HG02588 (cell line): ENCODE measurements at regions not wholly inside any gene's neighbourhood (a gene's known extent, or its start where the extent isn't known, plus 50 kb on each side); places are given as distances from the start of the nearest gene placed in this dataset.

Experiments used
- ATAC-seq: cut with Tn5 transposase; IDR thresholded peaks from one replicate; pipeline ENCODE4 v1.9.1; 2021; ENCODE audit warnings: mild to moderate bottlenecking, moderate library complexity; ENCODE audit not compliant: unreplicated experiment

- ATAC-seq, result no peak
These were observed 338.0 kb downstream of the LMO4 start for GRCh38 chr1:87666681-87667080.

- ATAC-seq, result no peak
These were observed 341.0 kb downstream of the LMO4 start for GRCh38 chr1:87669674-87670073.

GRCh38 chr1:87673309-87673708 is 344.6 kb downstream of the LMO4 start:
- ATAC-seq, result no peak

- no peak for ATAC-seq
These were observed 345.1 kb downstream of the LMO4 start for GRCh38 chr1:87673748-87674147.

- no peak for ATAC-seq
These were observed 346.1 kb downstream of the LMO4 start for GRCh38 chr1:87674791-87675190.

- no peak for ATAC-seq
These were observed 349.6 kb downstream of the LMO4 start for GRCh38 chr1:87678266-87678665.

- ATAC-seq, result no peak
These were observed 353.9 kb downstream of the LMO4 start for GRCh38 chr1:87682565-87682964.

GRCh38 chr1:87683196-87683956 is 354.7 kb downstream of the LMO4 start:
- no peak for ATAC-seq

GRCh38 chr1:87684194-87684593 is 355.5 kb downstream of the LMO4 start:
- ATAC-seq, result no peak

GRCh38 chr1:87684713-87685205 is 356.1 kb downstream of the LMO4 start:
- no peak for ATAC-seq

GRCh38 chr1:87685311-87686135 is 356.8 kb downstream of the LMO4 start:
- no peak for ATAC-seq

GRCh38 chr1:87686136-87686495 is 357.4 kb downstream of the LMO4 start:
- no peak for ATAC-seq

GRCh38 chr1:87686671-87687070 is 358.0 kb downstream of the LMO4 start:
- no peak for ATAC-seq

- ATAC-seq, result no peak
These were observed 359.5 kb downstream of the LMO4 start for GRCh38 chr1:87688136-87688535.

- no peak for ATAC-seq
These were observed 360.8 kb downstream of the LMO4 start for GRCh38 chr1:87689487-87689886.

GRCh38 chr1:87696483-87696882 is 367.8 kb downstream of the LMO4 start:
- ATAC-seq, result no peak

GRCh38 chr1:87702455-87702854 is 373.8 kb downstream of the LMO4 start:
- ATAC-seq, result no peak

GRCh38 chr1:87705233-87705632 is 376.6 kb downstream of the LMO4 start:
- ATAC-seq, result no peak

- ATAC-seq, result no peak
These were observed 377.5 kb downstream of the LMO4 start for GRCh38 chr1:87706203-87706602.

GRCh38 chr1:87706779-87707228 is 378.1 kb downstream of the LMO4 start:
- no peak for ATAC-seq

GRCh38 chr1:87707411-87707810 is 378.7 kb downstream of the LMO4 start:
- no peak for ATAC-seq
